SK-N-SH treated with all-trans-retinoic acid at 6 μM for 48 hours (cell line): ENCODE measurements at regions not wholly inside any gene's neighbourhood (a gene's known extent, or its start where the extent isn't known, plus 50 kb on each side); places are given as distances from the start of the nearest gene placed in this dataset.

Source experiments
- BACH2 ChIP-seq: fragments of 250-450 bp; sonication (Bioruptor Pico); IDR thresholded peaks from 2 replicates; pipeline ENCODE4 v1.9.0; 2021; ENCODE audit warnings: mild to moderate bottlenecking, borderline replicate concordance
- RARB ChIP-seq: fragments of 250-450 bp; sonication (Bioruptor Pico); IDR thresholded peaks from 2 replicates; pipeline ENCODE4 v1.8.0; 2021; ENCODE audit warnings: mild to moderate bottlenecking, moderate library complexity
- ZC3H10 ChIP-seq: fragments of 250-450 bp; sonication (Bioruptor Pico); IDR thresholded peaks from 2 replicates; pipeline ENCODE4 v1.5.1; 2021; ENCODE audit warnings: mild to moderate bottlenecking, moderate library complexity
- ZFP3 ChIP-seq: fragments of 250-450 bp; sonication (Bioruptor Pico); IDR thresholded peaks from 2 replicates; pipeline ENCODE4 v1.5.0; 2020; ENCODE audit warnings: mild to moderate bottlenecking, moderate library complexity
- ZNF70 ChIP-seq: fragments of 450-650 bp; formaldehyde crosslinking; IDR thresholded peaks from 2 replicates; pipeline ENCODE4 v1.5.0; 2020; ENCODE audit warnings: mild to moderate bottlenecking, moderate library complexity
- ZNF8 ChIP-seq: fragments of 450-650 bp; formaldehyde crosslinking; IDR thresholded peaks from 2 replicates; pipeline ENCODE4 v1.5.0; 2020; ENCODE audit warnings: mild to moderate bottlenecking, moderate library complexity
- TF ChIP-seq, protein P1 (sequence below): fragments of 250-450 bp; sonication (Bioruptor Pico); IDR thresholded peaks from 2 replicates; pipeline ENCODE4 v1.8.0; 2020; ENCODE audit warnings: mild to moderate bottlenecking, moderate library complexity, borderline replicate concordance
- TF ChIP-seq, protein P2 (sequence below): fragments of 250-450 bp; sonication (Bioruptor Pico); IDR thresholded peaks from 2 replicates; pipeline ENCODE4 v1.5.1; 2021; ENCODE audit warnings: mild to moderate bottlenecking, moderate library complexity
- TF ChIP-seq, protein P3 (sequence below): fragments of 250-450 bp; sonication (Bioruptor Pico); IDR thresholded peaks from 2 replicates; pipeline ENCODE4 v1.5.1; 2020; ENCODE audit warnings: low read depth, mild to moderate bottlenecking, moderate library complexity
- TF ChIP-seq, protein P4 (sequence below): fragments of 250-450 bp; sonication (Bioruptor Pico); IDR thresholded peaks from 2 replicates; pipeline ENCODE4 v1.8.0; 2021; ENCODE audit warnings: low read depth, mild to moderate bottlenecking, moderate library complexity, borderline replicate concordance

GRCh38 chr5:82422001-82422740 is 144.0 kb upstream of the RPS23 start:
- TF ChIP-seq, protein P1, sequence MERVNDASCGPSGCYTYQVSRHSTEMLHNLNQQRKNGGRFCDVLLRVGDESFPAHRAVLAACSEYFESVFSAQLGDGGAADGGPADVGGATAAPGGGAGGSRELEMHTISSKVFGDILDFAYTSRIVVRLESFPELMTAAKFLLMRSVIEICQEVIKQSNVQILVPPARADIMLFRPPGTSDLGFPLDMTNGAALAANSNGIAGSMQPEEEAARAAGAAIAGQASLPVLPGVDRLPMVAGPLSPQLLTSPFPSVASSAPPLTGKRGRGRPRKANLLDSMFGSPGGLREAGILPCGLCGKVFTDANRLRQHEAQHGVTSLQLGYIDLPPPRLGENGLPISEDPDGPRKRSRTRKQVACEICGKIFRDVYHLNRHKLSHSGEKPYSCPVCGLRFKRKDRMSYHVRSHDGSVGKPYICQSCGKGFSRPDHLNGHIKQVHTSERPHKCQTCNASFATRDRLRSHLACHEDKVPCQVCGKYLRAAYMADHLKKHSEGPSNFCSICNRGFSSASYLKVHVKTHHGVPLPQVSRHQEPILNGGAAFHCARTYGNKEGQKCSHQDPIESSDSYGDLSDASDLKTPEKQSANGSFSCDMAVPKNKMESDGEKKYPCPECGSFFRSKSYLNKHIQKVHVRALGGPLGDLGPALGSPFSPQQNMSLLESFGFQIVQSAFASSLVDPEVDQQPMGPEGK (CRISPR knock-in tag), result no peak
- TF ChIP-seq ZNF70 (CRISPR knock-in tag) (no peak), ZNF8 (no peak), ZC3H10 (CRISPR knock-in tag) (no peak), RARB (CRISPR knock-in tag) (no peak), ZFP3 (CRISPR knock-in tag) (no peak), BACH2 (CRISPR knock-in tag) (no peak)
- TF ChIP-seq, protein P2, sequence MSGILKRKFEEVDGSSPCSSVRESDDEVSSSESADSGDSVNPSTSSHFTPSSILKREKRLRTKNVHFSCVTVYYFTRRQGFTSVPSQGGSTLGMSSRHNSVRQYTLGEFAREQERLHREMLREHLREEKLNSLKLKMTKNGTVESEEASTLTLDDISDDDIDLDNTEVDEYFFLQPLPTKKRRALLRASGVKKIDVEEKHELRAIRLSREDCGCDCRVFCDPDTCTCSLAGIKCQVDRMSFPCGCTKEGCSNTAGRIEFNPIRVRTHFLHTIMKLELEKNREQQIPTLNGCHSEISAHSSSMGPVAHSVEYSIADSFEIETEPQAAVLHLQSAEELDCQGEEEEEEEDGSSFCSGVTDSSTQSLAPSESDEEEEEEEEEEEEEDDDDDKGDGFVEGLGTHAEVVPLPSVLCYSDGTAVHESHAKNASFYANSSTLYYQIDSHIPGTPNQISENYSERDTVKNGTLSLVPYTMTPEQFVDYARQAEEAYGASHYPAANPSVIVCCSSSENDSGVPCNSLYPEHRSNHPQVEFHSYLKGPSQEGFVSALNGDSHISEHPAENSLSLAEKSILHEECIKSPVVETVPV, result no peak
- TF ChIP-seq, protein P3, sequence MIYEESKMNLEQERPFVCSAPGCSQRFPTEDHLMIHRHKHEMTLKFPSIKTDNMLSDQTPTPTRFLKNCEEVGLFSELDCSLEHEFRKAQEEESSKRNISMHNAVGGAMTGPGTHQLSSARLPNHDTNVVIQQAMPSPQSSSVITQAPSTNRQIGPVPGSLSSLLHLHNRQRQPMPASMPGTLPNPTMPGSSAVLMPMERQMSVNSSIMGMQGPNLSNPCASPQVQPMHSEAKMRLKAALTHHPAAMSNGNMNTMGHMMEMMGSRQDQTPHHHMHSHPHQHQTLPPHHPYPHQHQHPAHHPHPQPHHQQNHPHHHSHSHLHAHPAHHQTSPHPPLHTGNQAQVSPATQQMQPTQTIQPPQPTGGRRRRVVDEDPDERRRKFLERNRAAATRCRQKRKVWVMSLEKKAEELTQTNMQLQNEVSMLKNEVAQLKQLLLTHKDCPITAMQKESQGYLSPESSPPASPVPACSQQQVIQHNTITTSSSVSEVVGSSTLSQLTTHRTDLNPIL (CRISPR knock-in tag), result no peak
- TF ChIP-seq, protein P4, sequence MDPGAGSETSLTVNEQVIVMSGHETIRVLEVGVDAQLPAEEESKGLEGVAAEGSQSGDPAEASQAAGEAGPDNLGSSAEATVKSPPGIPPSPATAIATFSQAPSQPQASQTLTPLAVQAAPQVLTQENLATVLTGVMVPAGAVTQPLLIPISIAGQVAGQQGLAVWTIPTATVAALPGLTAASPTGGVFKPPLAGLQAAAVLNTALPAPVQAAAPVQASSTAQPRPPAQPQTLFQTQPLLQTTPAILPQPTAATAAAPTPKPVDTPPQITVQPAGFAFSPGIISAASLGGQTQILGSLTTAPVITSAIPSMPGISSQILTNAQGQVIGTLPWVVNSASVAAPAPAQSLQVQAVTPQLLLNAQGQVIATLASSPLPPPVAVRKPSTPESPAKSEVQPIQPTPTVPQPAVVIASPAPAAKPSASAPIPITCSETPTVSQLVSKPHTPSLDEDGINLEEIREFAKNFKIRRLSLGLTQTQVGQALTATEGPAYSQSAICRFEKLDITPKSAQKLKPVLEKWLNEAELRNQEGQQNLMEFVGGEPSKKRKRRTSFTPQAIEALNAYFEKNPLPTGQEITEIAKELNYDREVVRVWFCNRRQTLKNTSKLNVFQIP (CRISPR knock-in tag), result no peak
